Occipital lobe (tissue), 1 donor: ENCODE measurements at regions not wholly inside any gene's neighbourhood (a gene's known extent, or its start where the extent isn't known, plus 50 kb on each side); places are given as distances from the start of the nearest gene placed in this dataset.
A peak's percentile ranks its signal among the peaks of the same experiment; 100 is the strongest.

Source experiments
- DNase-seq: peaks from one replicate; lab custom pipeline; 2025; lab: John Stamatoyannopoulos, UW

GRCh38 chr15:46309914-46310313 is 675.1 kb downstream of the SQOR start:
- no peak for DNase-seq

- peak; percentile 71 for DNase-seq
Observed at GRCh38 chr15:46312133-46312740, 677.4 kb downstream of the SQOR start.

- DNase-seq = no peak
Observed at GRCh38 chr15:46315434-46315833, 680.6 kb downstream of the SQOR start.

GRCh38 chr15:46316024-46316423 is 681.2 kb downstream of the SQOR start:
- DNase-seq = no peak

GRCh38 chr15:46317029-46317428 is 682.2 kb downstream of the SQOR start:
- no peak for DNase-seq

- no peak for DNase-seq
Observed at GRCh38 chr15:46322753-46323152, 687.9 kb downstream of the SQOR start.

- DNase-seq = no peak
Observed at GRCh38 chr15:46326173-46326572, 691.3 kb downstream of the SQOR start.

- no peak for DNase-seq
Observed at GRCh38 chr15:46328821-46329220, 694.0 kb downstream of the SQOR start.

GRCh38 chr15:46329876-46330275 is 695.0 kb downstream of the SQOR start:
- DNase-seq = no peak

- no peak for DNase-seq
Observed at GRCh38 chr15:46331546-46331945, 696.7 kb downstream of the SQOR start.

GRCh38 chr15:46343196-46343935 is 708.5 kb downstream of the SQOR start:
- DNase-seq = no peak

- DNase-seq = no peak
Observed at GRCh38 chr15:46344115-46344724, 709.4 kb downstream of the SQOR start.

- no peak for DNase-seq
Observed at GRCh38 chr15:46344915-46345314, 710.1 kb downstream of the SQOR start.

GRCh38 chr15:46354443-46354842 is 719.6 kb downstream of the SQOR start:
- no peak for DNase-seq

GRCh38 chr15:46365572-46365971 is 730.7 kb downstream of the SQOR start:
- DNase-seq = peak; percentile 60

GRCh38 chr15:46366360-46367007 is 731.7 kb downstream of the SQOR start:
- DNase-seq = no peak

GRCh38 chr15:46383978-46384377 is 749.1 kb downstream of the SQOR start:
- DNase-seq = no peak

- DNase-seq = no peak
Observed at GRCh38 chr15:46386356-46386755, 751.5 kb downstream of the SQOR start.

GRCh38 chr15:46389739-46390138 is 754.9 kb downstream of the SQOR start:
- no peak for DNase-seq

- no peak for DNase-seq
Observed at GRCh38 chr15:46394463-46394862, 759.6 kb downstream of the SQOR start.

- DNase-seq = no peak
Observed at GRCh38 chr15:46408312-46408711, 773.5 kb downstream of the SQOR start.

- DNase-seq = no peak
Observed at GRCh38 chr15:46409841-46410301, 775.0 kb downstream of the SQOR start.
